Endodermal cell (in vitro differentiated cells): ENCODE measurements at regions not wholly inside any gene's neighbourhood (a gene's known extent, or its start where the extent isn't known, plus 50 kb on each side); places are given as distances from the start of the nearest gene placed in this dataset.

Experiments
- DNase-seq: peaks from one replicate; pipeline ENCODE4 v3.0.0-alpha.2; 2017
- H3K27ac ChIP-seq: 2 replicates; pipeline ENCODE4 v1.5.1; 2013; ENCODE audit warnings: mild to moderate bottlenecking, low read depth, low read length, moderate library complexity
- H3K27me3 ChIP-seq: 2 replicates; pipeline ENCODE4 v1.6.1; 2013; ENCODE audit warnings: mild to moderate bottlenecking, low read length, moderate library complexity; ENCODE audit not compliant: insufficient read depth, control insufficient read depth, poor library complexity, severe bottlenecking
- H3K36me3 ChIP-seq: 2 replicates; pipeline ENCODE4 v1.7.0; 2013; ENCODE audit warnings: mild to moderate bottlenecking, low read length, moderate library complexity; ENCODE audit not compliant: control insufficient read depth, insufficient read depth
- H3K4me1 ChIP-seq: one replicate; pipeline ENCODE4 v1.7.0; 2013; ENCODE audit warnings: low read length; ENCODE audit not compliant: control insufficient read depth, insufficient read depth
- H3K4me3 ChIP-seq: 2 replicates; pipeline ENCODE4 v1.5.1; 2013; ENCODE audit warnings: mild to moderate bottlenecking, low read length, moderate library complexity
- H3K9ac ChIP-seq: 2 replicates; pipeline ENCODE4 v1.6.1; 2013; ENCODE audit warnings: mild to moderate bottlenecking, low read length, moderate library complexity; ENCODE audit not compliant: poor library complexity, severe bottlenecking; ENCODE audit errors: extremely low read depth
- H3K9me3 ChIP-seq: 2 replicates; pipeline ENCODE4 v1.6.1; 2013; ENCODE audit warnings: mild to moderate bottlenecking, low read length, moderate library complexity; ENCODE audit not compliant: control insufficient read depth
- H3K27ac Mint-ChIP-seq: 2 replicates; pipeline ENCODE4 v1.8.0; 2020; ENCODE audit warnings: mixed read lengths
- H3K27me3 Mint-ChIP-seq: 2 replicates; pipeline ENCODE4 v1.8.0; 2021; ENCODE audit warnings: mild to moderate bottlenecking, mixed read lengths; ENCODE audit not compliant: insufficient read depth
- H3K36me3 Mint-ChIP-seq: 2 replicates; pipeline ENCODE4 v1.8.0; 2020; ENCODE audit warnings: low read depth, mixed read lengths
- H3K4me1 Mint-ChIP-seq: 2 replicates; pipeline ENCODE4 v1.8.0; 2020; ENCODE audit warnings: mixed read lengths
- H3K4me3 Mint-ChIP-seq: 2 replicates; pipeline ENCODE4 v1.8.0; 2020; ENCODE audit warnings: mild to moderate bottlenecking, moderate library complexity, mixed read lengths
- H3K9me3 Mint-ChIP-seq: 2 replicates; pipeline ENCODE4 v1.8.0; 2020; ENCODE audit warnings: mild to moderate bottlenecking, mixed read lengths
- CTCF ChIP-seq: fragments of 200-600 bp; sonication (generic); conservative IDR thresholded peaks from 2 replicates; pipeline ENCODE4 v1.5.0; 2021; ENCODE audit warnings: antibody characterized with exemption, mild to moderate bottlenecking
- WGBS, 2 experiments: methylation state at CpG; one replicate each; pipeline versions ENCODE4 v1.1.5 to v1.1.7; 2013; ENCODE audit warnings: missing lambda C conversion rate in 2 of 2, mixed read lengths in 1 of 2; ENCODE audit not compliant: insufficient coverage in 1 of 2, insufficient read length in 1 of 2; 5-methylcytosine and 5-hydroxymethylcytosine counted together

- H3K4me1 Mint-ChIP-seq, result peaks cover 11% of the 10 kb centered on the region
- Histone ChIP-seq H3K4me1 (no peaks in the 10 kb centered on the region), H3K9ac (no peak overlapping the region), H3K27ac (no peak overlapping the region), H3K4me3 (no peak overlapping the region), H3K9me3 (no peaks in the 10 kb centered on the region), H3K36me3 (no peaks in the 10 kb centered on the region), H3K27me3 (no peaks in the 10 kb centered on the region)
- DNase-seq, result no peak
- 94 to 100% methylated on average over 4 to 5 of the region's 5 CpGs for WGBS, 2 experiments
- no peaks in the 10 kb centered on the region for H3K9me3 Mint-ChIP-seq
- TF ChIP-seq CTCF, result no peak
- H3K27ac Mint-ChIP-seq, result no peak overlapping the region
- no peaks in the 10 kb centered on the region for H3K36me3 Mint-ChIP-seq
- peaks cover 6% of the 10 kb centered on the region for H3K27me3 Mint-ChIP-seq
- H3K4me3 Mint-ChIP-seq, result no peak overlapping the region
Observed at GRCh38 chr17:71338396-71338795, 782.4 kb upstream of the SOX9 start.

GRCh38 chr17:71339206-71339605 lies 781.6 kb upstream of the SOX9 start:
- TF ChIP-seq CTCF, result no peak
- no peak overlapping the region for H3K9ac ChIP-seq
- 100% methylated on average over 1 of the region's 1 CpG for WGBS, 2 experiments
- Mint-ChIP-seq H3K4me1 (peaks cover 10% of the 10 kb centered on the region), H3K27ac (no peak overlapping the region), H3K4me3 (no peak overlapping the region), H3K9me3 (no peaks in the 10 kb centered on the region), H3K27me3 (peaks cover 7% of the 10 kb centered on the region), H3K36me3 (no peaks in the 10 kb centered on the region)
- no peak overlapping the region for H3K27ac ChIP-seq
- no peaks in the 10 kb centered on the region for H3K9me3 ChIP-seq
- peaks cover 3% of the 10 kb centered on the region for H3K27me3 ChIP-seq
- no peaks in the 10 kb centered on the region for H3K4me1 ChIP-seq
- no peaks in the 10 kb centered on the region for H3K36me3 ChIP-seq
- H3K4me3 ChIP-seq, result no peak overlapping the region
- no peak for DNase-seq

GRCh38 chr17:71342737-71343136 lies 778.1 kb upstream of the SOX9 start:
- peaks cover 3% of the 10 kb centered on the region for H3K27me3 ChIP-seq
- DNase-seq, result no peak
- H3K4me3 ChIP-seq, result no peak overlapping the region
- Mint-ChIP-seq H3K27me3 (peaks cover 10% of the 10 kb centered on the region), H3K27ac (no peak overlapping the region), H3K4me1 (peaks cover 14% of the 10 kb centered on the region), H3K36me3 (no peaks in the 10 kb centered on the region), H3K9me3 (peaks cover 5% of the 10 kb centered on the region), H3K4me3 (no peak overlapping the region)
- 81 to 100% methylated on average over 1 of the region's 1 CpG for WGBS, 2 experiments
- peaks cover 14% of the 10 kb centered on the region for H3K9me3 ChIP-seq
- TF ChIP-seq CTCF, result no peak
- H3K36me3 ChIP-seq, result no peaks in the 10 kb centered on the region
- no peaks in the 10 kb centered on the region for H3K4me1 ChIP-seq
- no peak overlapping the region for H3K9ac ChIP-seq
- no peak overlapping the region for H3K27ac ChIP-seq
